ENCODE measurements at regions not wholly inside any gene's neighbourhood (a gene's known extent, or its start where the extent isn't known, plus 50 kb on each side); places are given as distances from the start of the nearest gene placed in this dataset.
"Not testable (repeated sequence)": the region's sequence is repeated elsewhere in the genome, so short reads cannot be mapped to it uniquely, and the experiment has no call there.

GRCh38 chr15:25170113-25170731 lies 215.4 kb downstream of the SNRPN start:
- no peak for DNase-seq (ENCODE audit: low read depth in 2 of 2)

- no peak for DNase-seq (ENCODE audit: low read depth in 2 of 2)
Measured at GRCh38 chr15:25170781-25171110, 216.0 kb downstream of the SNRPN start.

- DNase-seq (ENCODE audit: low read depth in 2 of 2) = no peak
Measured at GRCh38 chr15:25171111-25171811, 216.5 kb downstream of the SNRPN start.

GRCh38 chr15:25171856-25172687 lies 217.3 kb downstream of the SNRPN start:
- DNase-seq (ENCODE audit: low read depth in 2 of 2) = no peak

- DNase-seq (ENCODE audit: low read depth in 2 of 2) = no peak
Measured at GRCh38 chr15:25172691-25173090, 217.9 kb downstream of the SNRPN start.

- no peak for DNase-seq (ENCODE audit: low read depth in 2 of 2)
Measured at GRCh38 chr15:25173241-25174028, 218.6 kb downstream of the SNRPN start.

- DNase-seq (ENCODE audit: low read depth in 2 of 2) = not testable (repeated sequence)
Measured at GRCh38 chr15:25174149-25174548, 219.4 kb downstream of the SNRPN start.

- no peak for DNase-seq (ENCODE audit: low read depth in 2 of 2)
Measured at GRCh38 chr15:25175033-25175788, 220.4 kb downstream of the SNRPN start.

- DNase-seq (ENCODE audit: low read depth in 2 of 2) = no peak
Measured at GRCh38 chr15:25175789-25176615, 221.2 kb downstream of the SNRPN start.

GRCh38 chr15:25176616-25176923 lies 221.8 kb downstream of the SNRPN start:
- no peak for DNase-seq (ENCODE audit: low read depth in 2 of 2)

- DNase-seq (ENCODE audit: low read depth in 2 of 2) = no peak
Measured at GRCh38 chr15:25176991-25177954, 222.5 kb downstream of the SNRPN start.

GRCh38 chr15:25177955-25178801 lies 223.4 kb downstream of the SNRPN start:
- no peak for DNase-seq (ENCODE audit: low read depth in 2 of 2)

GRCh38 chr15:25178835-25179672 lies 224.3 kb downstream of the SNRPN start:
- no peak for DNase-seq (ENCODE audit: low read depth in 2 of 2)

GRCh38 chr15:25179673-25180511 lies 225.1 kb downstream of the SNRPN start:
- DNase-seq (ENCODE audit: low read depth in 2 of 2) = no peak

GRCh38 chr15:25180606-25181292 lies 226.0 kb downstream of the SNRPN start:
- no peak for DNase-seq (ENCODE audit: low read depth in 2 of 2)
